NOMO-1 treated with DMSO at 0.1 percent for 48 hours (cell line): ENCODE measurements at regions not wholly inside any gene's neighbourhood (a gene's known extent, or its start where the extent isn't known, plus 50 kb on each side); places are given as distances from the start of the nearest gene placed in this dataset.

Experiments used
- DNase-seq: peaks from one replicate; lab custom pipeline; 2025; ENCODE audit not compliant: unreplicated experiment; lab: John Stamatoyannopoulos, UW

DNA sequence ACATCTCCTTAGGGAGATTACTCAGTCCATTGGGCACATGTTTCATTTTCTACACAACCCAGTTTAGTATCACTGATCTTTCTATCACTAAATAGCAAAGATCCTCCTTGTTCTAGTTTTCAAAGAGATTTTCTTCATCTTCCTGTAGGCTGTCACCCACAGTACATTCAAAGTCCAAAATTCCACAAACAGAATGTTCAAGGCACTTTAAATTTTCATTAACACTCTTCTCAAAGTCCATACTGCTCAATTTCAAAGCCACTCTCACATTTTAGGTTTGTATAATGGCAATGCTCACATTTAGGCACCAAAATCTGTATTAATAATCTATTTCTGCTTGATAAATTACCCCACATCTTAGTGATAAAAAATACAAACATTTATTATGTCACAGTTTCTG is 152.8 kb downstream of the FSIP2 start:
- no peak for DNase-seq

DNA sequence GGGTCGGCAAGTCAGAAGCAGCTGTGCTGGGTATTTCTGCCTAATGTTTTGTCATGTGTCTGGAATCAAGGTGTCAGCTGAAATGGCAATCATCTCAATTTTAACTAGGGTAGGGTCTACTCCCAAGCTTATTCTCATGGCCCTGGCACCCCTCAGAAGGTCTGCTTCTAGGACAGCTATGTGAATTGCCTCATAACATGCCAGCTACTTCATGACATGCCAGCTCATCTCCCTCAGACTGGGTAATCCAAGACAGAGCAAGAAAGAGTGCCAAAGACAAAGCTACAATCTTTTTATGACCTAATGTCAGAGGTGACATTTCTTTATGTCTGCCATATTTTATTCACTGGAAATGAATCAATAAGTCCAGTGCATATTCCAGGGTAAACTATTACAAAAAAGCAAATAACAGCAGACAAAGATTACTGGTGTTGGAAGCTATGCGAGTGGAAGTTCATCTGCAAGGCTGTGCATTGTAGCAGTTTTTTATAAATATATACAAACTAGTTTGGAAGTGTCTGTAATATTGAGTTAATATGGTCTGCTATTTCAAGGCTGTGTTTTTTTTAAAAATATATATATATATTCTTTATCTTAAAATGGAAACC is 153.3 kb downstream of the FSIP2 start:
- DNase-seq, result no peak

DNA sequence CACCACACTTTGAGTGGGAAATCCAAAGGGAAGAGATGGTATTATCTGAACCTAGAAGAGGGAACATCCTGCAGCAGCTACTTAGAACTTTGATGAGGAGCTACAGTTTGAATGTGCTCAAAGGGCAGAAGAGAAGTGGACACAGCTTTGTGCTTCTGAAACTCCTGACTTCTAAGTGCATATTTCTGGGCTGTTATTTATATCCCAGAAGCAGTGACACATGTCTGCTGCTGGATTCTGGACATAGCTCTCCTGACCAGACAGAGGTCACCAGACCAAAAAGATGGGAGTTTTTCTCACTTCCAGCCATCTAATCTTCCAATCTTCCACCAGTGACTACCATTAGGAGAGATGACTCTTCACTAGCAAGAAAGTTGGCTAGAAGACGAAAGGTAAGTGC is 153.9 kb downstream of the FSIP2 start:
- no peak for DNase-seq

DNA sequence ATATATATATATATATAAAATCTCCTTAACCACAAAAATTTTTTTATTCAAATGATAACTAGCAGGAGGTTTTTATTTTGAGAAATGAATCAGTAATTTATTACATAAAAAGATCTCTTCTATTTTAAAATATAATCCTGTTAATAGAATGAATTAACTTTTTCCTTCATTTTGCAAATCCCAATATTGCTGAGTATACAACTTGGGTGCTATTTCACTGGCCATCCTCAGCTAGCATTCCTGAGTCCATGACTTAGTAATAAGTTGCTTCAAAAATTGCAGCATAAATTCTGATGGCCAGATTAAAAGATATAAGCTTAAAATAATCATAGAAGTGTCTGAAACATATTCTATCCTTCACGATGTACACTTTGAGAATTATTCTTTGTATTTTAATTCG is 155.6 kb downstream of the FSIP2 start:
- no peak for DNase-seq

DNA sequence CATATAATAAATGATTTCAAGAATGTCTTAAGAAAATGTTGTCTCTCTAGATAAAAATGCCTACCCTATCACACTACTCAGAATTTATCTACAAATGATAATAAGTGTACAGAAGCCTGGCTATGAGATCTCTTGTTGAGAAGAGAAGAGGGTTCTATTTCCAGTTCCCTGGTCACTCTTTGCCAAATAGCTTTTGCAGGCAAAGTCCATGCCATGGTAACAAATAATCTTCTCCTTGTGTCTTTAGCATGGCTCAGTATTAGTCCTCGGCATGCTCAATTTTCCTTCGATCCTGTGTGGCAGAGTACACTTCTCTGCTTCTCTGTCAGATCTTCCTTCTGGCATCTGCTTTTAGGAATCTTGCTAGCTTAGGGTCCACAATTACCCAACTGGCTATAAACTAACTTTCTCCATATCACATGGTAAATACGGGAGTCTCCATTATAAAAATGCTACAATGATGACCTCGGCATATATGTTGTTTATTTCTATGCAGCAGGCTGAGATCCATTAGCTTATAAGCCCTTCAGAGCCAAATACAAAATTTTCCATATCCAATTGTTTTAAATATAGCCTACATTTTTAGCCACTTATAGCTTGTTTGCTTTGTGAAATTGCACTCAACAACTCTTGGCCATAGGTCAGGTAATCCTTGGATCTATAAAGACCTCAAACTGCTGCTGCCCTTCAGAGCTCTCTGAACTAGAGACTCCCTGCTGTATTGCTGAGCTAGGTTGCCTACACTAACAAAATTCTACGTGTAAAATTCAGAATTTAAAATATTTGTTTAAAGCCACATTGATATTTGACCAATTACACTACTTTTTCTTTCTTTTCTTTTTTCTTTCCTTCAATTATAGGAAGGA is 157.5 kb downstream of the FSIP2 start:
- no peak for DNase-seq

DNA sequence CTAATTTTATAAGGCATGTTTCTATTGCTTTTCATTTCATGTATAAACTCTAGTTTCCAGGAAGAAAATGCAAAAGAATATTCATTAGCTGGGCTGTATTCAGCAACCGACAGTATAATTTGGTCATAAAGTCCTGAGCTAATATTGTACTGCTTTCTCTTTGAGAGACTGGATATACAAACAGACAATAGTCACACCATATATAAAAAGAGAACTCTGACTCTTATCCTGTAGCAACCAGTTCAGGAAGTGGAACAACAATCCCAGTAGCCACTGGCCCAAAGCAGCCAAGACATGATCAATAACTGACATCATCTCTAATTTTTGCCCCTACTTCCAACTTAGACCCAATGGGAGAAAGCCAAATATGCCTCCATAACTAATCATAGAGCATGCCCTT is 160.8 kb downstream of the FSIP2 start:
- DNase-seq, result no peak

DNA sequence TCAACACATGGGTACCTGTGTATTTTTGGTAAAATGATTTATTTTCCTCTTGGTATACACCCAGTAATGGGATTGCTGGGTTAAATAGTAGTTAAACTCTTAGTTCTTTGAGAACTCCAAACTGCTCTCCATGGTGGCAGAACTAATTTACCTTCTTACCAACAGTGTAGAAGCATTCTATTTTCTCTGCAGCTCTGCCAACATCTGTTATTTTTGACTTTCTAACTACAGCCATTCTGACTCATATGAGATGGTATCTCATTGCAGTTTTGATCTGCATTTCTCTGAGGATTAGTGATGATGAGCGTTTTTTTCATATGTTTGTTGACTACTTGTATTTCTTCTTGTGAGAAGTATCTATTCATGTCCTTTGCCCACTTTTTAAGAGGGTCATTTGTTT is 180.6 kb downstream of the FSIP2 start:
- DNase-seq, result no peak

DNA sequence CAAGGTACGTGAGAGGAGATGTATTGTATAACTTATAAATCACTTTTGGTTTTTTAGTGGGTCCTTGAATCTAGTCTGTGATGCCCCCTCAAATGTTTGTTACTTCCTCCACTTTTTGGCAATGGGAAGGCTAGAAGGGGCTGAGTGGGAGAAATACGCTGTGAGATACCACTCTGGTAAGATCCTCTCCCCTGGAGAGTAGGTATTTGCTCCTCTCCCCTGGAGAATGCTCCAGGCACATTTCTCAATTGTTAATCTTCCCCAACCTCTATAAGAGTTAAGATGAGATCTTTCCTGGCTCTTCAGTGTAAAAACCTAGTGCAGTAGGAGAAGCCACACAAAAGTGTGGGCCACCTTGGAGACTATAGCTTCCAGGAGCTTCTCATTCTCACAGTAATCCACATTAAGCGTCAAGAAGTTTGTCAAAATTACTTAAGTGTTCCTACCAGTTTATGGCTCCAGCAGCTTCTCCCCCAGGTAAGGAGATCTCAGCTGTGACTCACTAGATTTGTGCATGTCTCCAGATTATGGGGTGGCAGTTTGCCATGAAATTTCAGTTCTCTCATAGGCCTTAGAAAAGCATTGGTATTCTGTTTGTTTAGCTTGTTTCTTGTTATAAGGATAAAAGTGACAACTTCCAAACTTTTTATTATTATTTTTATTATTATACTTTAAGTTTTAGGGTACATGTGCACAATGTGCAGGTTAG is 182.6 kb downstream of the FSIP2 start:
- DNase-seq, result no peak

DNA sequence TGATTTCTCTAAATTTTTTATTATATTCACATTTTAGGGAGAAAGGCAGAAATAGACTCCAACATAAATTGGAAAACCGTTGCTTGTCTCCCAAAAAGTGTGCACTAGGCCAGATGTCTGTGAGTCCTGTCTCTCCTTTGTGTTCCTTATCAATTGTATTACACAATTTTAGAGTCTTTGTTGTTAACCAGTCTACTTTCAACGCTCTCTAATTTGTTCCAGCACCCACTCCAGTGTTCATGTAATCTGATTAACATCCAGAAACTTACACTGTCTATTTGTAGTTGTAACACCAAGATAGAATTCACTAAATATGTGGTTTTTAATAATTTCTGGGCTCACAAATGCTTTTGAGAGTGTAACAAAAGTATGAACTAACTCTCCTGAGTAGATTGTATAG is 195.6 kb downstream of the FSIP2 start:
- no peak for DNase-seq

DNA sequence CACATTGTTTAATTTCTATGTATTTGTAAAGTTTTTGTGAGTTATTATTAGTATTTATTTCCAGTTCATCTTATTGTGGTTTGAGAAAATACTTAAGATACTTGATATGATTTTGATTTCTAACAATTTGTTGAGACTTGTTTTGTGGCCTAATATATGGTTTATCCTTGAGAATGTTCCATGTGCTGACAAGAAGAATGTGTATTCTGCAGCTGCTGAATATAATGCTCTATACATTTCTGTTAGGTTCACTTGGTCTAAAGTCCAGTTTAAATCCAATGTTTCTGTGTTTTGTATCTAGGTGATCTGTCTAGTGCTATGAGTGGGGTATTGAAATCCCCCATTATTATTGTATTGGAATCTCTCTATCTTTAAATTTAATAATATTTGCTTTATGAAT is 201.3 kb downstream of the FSIP2 start:
- no peak for DNase-seq

DNA sequence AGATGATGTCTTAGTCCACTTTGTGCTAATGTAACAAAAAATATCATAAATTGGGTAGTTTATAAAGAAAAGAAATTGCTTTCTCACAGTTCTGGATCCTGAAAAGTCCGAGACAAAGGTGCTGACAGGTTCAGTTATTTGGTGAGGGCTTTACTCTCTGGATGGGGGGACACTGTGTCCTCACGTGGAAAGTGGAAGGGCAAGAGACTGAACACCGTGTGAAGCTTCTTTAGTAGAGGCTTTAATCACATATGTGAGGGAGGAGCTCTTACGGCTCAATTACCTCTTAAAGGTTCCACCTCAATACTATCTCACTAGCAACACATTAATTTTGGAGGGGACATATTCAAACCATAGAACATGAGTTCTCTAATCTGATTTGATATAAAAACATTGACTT is 204.3 kb downstream of the FSIP2 start:
- DNase-seq, result no peak

DNA sequence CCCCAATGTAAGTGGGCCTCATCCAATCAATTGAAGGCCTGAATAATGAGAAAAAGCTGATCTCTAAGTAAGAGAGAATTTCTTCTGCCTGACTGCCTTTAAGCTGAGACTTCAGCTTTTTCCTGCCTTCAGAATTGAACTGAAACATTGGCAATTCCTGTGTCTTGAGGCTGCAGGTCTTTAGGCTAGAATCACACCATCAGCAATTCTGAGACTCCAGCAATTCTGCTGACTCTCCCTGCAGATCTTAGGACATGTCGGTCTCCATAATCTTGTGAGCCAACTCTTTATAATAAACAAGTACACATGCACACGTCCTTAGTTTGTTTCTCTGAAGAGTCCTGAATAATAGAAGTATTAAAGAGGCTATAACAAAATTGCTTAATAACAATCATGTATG is 209.1 kb downstream of the FSIP2 start:
- no peak for DNase-seq

DNA sequence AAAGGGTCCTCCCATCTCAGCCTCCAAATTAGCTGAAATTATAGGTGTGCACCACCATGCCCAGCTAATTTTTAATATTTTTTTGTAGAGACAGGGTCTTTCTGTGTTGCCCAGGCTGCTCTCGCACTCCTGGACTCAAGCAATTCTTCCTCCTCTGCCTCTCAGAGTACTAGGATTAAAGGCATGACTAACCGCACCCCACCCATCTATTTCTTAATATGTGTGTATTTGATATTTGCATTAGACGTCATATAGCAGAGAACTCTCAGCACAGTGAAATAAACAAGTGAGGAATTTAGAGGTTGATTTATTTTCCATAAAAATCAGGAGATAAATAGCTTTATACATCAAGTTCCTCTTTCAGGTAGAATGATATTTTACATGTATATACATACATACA is 213.5 kb downstream of the FSIP2 start:
- DNase-seq, result no peak

DNA sequence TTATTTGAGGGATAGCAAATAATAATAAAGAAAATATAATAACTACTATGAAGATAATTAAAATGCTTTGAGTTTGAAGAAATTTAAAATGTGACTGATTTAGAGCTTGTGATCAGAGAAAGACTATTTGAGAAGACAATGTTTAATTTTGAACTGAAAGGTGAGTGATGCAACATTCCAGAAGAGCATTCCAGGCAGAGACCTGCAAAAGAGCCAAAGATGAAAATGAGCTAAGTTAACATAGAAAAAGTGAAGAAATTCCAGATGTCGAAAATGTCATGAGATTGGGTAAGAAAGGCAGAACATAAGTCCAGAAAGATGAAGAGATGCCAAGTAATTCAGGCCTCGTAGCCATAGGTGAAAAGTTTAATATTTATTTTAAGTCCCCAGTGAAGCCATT is 215.8 kb downstream of the FSIP2 start:
- no peak for DNase-seq

DNA sequence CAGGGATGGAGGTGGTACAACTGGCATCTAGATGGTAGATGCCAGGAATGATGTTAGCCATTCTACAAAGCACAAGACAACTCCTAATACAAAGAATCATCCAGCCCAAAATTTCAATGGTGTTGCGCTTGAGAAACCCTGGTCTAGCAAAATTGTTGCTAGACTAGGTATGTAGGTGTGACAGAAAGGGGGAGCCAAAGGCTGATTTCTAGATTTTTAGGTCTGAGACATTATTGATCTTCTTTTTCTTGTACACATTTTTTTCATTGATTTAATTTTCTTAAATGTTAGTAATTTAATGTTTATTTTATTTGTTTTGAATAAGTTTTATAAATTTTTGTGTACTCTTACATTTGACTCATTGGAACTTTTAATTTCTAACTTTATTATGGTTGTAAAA is 216.4 kb downstream of the FSIP2 start:
- DNase-seq, result no peak

DNA sequence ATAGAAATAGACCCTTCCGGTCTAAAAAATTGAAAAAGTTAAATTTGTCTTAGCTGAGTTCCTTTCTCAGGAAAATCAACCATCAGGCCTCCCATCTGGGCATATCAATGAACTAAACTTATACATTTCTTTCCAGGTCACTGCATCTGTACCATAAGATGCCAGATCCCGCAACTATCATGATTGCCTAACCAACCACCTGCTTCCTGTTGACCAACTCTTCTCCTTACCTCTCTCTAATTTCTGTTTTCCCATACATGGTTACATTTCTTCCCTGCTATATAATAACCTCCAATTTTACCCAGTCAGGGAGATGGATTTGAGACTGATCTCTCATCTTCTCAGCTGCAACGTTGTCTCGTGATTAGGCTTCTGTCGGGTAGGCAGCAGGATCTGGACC is 228.7 kb downstream of the FSIP2 start:
- DNase-seq, result no peak

DNA sequence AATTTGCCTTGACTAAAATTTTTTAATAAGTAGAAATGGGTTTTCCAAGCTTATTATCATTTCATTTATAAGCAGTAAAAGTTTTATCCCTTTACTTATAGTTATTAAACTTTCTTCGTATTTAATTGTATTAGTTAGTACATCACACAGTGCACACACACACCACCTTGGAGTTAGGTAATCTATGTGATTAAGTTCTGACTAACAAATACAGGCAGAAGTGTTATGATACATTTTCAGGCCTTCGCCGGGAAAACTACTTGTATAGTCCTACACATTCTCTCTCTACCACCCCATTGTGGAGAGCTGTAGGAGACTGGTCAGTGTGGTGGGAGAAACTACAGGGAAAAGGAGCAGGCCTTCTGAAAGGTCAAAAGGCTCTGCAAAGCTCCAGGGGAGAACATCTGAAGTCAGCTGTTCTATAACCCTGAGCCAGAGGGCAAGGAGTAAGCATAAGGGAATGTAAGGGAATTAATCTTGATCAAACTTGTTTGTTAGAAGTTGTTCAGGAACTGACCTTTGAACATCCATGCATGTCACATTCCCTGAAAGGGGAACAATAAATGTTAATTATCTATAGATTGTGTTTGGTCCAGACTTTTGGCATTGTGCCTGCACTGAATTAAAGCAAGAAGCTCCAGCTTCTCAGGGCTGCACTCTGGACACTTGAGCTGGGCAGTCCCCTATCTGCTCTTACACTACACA is 231.7 kb downstream of the FSIP2 start:
- DNase-seq, result no peak

DNA sequence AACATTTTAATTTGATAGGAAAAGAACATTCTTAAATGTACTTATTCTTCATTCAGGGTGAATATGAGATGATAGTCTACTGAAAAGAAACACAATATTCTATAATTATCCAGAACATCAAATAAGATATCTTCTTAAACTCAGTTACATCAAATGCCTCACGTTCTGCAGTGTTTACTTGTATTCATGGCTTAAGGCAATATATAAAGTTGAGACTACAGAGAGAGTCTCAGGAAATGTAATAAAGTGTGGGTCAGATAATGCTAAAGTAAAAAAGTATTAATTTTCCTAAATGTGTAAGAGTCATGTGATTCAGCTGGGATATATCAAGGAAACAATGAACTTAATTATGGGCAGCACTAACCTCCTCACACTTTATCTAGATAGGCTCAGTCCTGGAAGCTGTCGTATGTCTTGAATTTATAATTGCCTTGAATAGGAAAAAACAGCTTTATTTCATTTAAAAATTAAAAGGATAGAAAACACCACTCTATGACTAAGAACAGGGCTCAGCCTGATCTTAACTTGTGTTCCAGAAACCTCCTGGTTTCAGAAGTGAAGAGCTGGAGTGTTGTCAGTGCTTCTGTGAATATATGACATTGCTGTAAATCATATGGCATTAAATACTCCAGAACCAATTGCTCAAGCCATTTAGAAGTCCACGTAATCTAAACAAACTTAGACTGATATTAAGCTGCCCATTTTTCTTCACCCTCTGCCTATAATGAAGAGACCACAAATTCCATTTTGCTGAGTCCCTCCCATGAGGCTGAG is 240.2 kb downstream of the FSIP2 start:
- no peak for DNase-seq

DNA sequence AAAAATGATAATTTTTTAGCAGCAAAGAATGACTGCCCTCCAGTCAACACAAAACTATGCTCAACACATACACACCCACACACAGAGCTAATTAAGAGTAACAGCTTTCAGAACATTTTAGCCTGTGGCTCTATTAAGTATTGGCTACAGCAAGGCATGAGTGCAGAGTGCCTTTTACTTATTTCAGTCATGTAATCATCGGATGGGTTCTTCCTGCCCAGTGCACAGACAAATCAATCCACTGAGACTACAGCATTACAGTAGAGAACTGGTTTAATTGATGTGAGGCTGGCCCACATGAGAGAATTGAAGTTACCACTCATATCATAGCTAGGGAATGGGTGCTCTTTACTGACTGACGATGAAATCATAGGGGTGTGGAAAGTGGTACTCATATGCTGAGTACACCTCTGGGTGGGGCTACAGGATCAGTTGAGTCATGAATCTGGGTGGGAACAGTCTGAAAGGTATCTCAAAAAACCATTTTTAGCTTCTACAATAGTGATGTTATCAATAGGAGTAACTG is 241.0 kb downstream of the FSIP2 start:
- no peak for DNase-seq

DNA sequence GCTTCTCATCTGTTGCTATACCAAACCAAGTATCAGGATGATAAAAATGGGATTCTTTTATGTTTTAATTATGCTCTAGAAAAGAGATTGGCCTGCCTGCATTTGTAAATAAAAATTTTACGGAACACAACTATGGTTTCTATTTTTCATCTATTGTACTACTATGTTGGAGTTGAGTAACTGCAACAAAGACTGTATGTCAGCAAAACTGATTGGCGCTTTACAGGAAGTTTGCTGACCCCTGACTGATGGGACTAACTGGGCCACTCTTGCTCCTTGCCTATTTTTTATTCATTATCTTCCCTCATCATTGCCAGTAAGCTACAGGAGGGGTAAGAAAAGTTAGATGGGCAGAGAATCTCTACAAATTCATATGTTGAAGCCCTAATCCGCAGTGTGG is 242.3 kb downstream of the FSIP2 start:
- no peak for DNase-seq

DNA sequence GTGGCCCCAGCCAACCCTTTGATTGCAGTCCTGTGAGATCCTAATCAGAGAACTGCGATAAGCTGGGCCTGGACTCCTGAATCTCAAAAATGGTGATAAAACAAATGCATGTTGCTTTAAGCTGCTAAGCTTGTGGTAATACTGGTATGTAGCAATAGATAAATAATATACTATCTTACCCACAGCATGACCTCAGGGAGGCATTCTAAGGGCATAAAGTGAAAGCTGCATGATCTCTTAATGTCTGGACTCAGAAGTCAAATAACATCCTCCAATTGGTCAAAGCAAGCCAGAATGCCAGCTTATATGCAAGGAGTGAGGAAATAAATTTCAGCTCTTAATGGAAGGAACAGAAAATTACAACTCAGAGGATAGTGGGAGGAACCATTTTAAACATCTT is 246.1 kb downstream of the FSIP2 start:
- no peak for DNase-seq
